ENCODE measurements at regions not wholly inside any gene's neighbourhood (a gene's known extent, or its start where the extent isn't known, plus 50 kb on each side); places are given as distances from the start of the nearest gene placed in this dataset.

DNA sequence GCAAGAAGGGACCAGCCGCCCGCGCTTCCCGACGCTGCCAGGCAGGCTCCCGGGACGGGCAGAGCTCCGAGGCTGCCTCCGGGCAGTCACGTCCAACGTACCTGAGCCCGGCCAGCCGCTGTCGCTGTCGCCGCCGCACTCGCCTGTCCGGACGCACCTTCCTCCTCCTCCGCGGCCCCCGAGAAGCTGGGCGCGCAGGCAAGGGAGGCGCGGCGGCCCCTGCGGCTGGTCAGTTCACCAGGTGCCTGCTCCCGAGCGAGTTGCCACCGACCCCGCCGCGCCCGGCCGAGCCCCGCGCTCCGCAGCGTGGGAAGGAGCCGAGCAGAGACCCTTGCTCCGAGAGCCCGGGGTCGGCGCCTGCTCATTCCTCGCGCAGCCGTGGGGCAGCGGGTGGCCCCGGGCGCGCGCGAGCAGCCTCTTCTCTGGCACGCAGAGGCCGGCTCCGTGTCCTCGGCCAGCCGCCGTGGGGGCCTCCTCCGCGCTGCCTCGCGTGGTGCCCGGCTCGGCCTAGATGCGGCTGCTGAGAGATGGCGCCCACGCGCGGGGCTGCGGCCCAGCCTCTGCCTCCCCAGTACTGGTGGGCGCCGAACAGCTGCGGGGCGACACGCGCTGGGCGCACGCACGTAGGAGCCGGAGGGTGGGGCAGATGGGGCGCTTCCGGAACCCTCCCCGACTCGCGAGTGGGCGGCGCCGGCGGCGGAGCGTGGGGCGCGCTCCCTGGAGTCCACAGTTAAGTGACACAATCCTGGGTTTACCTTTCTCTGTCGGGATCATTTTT lies 419.4 kb downstream of the UQCRFS1 start:
- POLR2A ChIA-PET, result no interaction called here
- CTCF ChIA-PET, result no interaction called here
- DNase-seq (ENCODE audit: extremely low spot score), result no peak
- TF ChIP-seq, protein P1, sequence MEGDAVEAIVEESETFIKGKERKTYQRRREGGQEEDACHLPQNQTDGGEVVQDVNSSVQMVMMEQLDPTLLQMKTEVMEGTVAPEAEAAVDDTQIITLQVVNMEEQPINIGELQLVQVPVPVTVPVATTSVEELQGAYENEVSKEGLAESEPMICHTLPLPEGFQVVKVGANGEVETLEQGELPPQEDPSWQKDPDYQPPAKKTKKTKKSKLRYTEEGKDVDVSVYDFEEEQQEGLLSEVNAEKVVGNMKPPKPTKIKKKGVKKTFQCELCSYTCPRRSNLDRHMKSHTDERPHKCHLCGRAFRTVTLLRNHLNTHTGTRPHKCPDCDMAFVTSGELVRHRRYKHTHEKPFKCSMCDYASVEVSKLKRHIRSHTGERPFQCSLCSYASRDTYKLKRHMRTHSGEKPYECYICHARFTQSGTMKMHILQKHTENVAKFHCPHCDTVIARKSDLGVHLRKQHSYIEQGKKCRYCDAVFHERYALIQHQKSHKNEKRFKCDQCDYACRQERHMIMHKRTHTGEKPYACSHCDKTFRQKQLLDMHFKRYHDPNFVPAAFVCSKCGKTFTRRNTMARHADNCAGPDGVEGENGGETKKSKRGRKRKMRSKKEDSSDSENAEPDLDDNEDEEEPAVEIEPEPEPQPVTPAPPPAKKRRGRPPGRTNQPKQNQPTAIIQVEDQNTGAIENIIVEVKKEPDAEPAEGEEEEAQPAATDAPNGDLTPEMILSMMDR (IDR thresholded peaks at IDR 0.05; ENCODE audit: control extremely low read depth, extremely low read depth, low read depth, missing control alignments), result no peak

DNA sequence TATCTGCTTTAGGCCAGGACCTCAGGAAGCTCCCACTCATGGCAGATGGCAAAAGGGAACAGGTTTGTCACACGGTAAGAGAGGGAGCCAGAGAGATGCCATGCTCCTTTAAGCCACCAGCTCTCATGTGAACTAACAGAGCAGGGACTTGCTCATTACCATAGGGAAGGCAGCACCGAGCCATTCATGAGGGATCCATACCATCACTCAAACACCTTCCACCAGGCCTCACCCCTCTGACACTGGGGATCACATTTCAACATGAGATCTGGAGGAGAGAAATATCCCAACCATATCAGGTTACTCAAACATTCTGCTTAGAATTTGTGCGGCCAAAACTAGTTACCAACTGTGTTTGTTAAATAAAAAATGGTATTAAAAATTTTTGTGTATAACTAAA lies 427.0 kb downstream of the UQCRFS1 start:
- CTCF ChIA-PET, result interaction anchor here (1.6 kb wide), 1 partner anchor 13 kb away, joined by 6 read pairs; no protein-coding TSS in a partner anchor
- no peak for DNase-seq (ENCODE audit: extremely low spot score)

GRCh38 chr19:28764066-28764465 lies 448.9 kb downstream of the UQCRFS1 start:
- no peak for DNase-seq (ENCODE audit: extremely low spot score)
- ChIA-PET CTCF (no interaction called here), POLR2A (no interaction called here)
- TF ChIP-seq, protein P1 (IDR thresholded peaks at IDR 0.05; ENCODE audit: control extremely low read depth, extremely low read depth, low read depth, missing control alignments), result no peak

More for the DNA sequence above, 427.0 kb downstream of the UQCRFS1 start:
- TF ChIP-seq, protein P1 (IDR thresholded peaks at IDR 0.05; ENCODE audit: control extremely low read depth, extremely low read depth, low read depth, missing control alignments), result no peak
- POLR2A ChIA-PET, result no interaction called here

DNA sequence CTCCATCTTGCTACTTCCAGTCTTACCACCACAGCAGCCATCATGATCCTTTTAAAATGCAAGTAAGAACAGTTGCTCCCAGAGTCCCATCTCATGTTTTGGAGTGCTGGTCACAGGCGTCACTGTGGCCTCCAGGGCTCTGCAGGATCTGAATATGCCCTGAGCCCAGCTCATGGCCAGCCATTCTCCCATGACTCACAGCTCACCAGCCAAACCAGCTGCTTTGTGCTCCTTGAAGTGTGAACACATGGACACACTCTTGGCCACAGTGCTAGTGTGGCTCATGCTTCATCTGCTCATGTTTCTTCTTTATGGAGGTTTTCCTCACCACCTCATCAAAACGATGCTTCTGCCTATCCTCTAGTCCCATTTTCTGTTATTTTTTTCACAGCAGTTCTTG lies 466.5 kb downstream of the UQCRFS1 start:
- TF ChIP-seq, protein P1 (IDR thresholded peaks at IDR 0.05; ENCODE audit: control extremely low read depth, extremely low read depth, low read depth, missing control alignments), result no peak
- ChIA-PET CTCF (interaction anchor here (1.5 kb wide), 1 partner anchor 10 kb away, joined by 6 read pairs; no protein-coding TSS in a partner anchor), POLR2A (no interaction called here)
- no peak for DNase-seq (ENCODE audit: extremely low spot score)

DNA sequence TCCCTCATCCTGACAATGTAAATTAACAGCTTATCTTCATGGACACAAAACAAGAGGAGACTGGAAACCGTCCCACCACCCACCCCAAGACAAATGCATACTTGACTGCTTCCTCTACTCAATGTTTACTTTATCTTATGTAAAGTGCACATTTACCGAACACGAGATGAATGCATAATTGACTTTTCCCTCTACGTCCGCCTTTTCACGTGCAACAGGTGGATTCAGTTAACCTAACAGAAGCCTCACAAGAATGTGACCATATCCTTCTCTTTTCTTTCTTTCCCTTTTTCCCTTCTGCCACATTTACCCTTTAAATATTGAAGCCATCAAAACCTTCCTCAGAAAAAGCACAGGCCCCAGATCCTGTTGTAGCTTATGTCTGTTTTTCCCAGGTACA lies 468.0 kb downstream of the UQCRFS1 start:
- TF ChIP-seq, protein P1 (IDR thresholded peaks at IDR 0.05; ENCODE audit: control extremely low read depth, extremely low read depth, low read depth, missing control alignments), result no peak
- ChIA-PET POLR2A (no interaction called here), CTCF (interaction anchor here (1.5 kb wide), 1 partner anchor 8 kb away, joined by 6 read pairs; no protein-coding TSS in a partner anchor)
- no peak for DNase-seq (ENCODE audit: extremely low spot score)

DNA sequence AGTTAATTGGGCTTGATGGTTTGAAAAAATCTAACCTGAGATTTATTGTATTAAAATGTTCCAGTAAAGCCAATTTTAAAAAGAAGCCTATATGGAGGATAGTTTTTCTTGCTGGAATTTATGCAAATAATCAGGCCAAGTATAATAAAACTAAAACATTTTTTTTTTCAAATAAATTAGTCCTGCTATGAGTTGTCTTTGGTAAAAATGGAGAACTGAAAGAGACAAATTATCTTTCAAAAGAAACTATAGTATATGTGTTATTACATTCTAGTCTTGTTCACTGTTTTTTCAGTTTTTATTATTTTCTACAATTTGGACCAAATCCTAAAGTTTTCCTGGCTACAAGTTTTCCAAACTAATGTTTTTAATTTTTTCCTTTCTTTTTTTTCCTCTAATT lies 468.9 kb downstream of the UQCRFS1 start:
- no peak for DNase-seq (ENCODE audit: extremely low spot score)
- TF ChIP-seq, protein P1 (IDR thresholded peaks at IDR 0.05; ENCODE audit: control extremely low read depth, extremely low read depth, low read depth, missing control alignments), result no peak
- ChIA-PET CTCF (no interaction called here), POLR2A (no interaction called here)
